WERI-Rb-1 (cell line): ENCODE measurements at regions not wholly inside any gene's neighbourhood (a gene's known extent, or its start where the extent isn't known, plus 50 kb on each side); places are given as distances from the start of the nearest gene placed in this dataset.

Experiments
- DNase-seq: peaks from one replicate; pipeline ENCODE4 v3.0.0-alpha.2; 2020
- H3K27ac ChIP-seq: fragments of 250-450 bp; sonication (Bioruptor Pico); 2 replicates; pipeline ENCODE4 v1.5.1; 2020; ENCODE audit warnings: mild to moderate bottlenecking, moderate library complexity
- H3K27me3 ChIP-seq: fragments of 250-450 bp; sonication (Bioruptor Pico); 2 replicates; pipeline ENCODE4 v1.5.1; 2021; ENCODE audit warnings: mild to moderate bottlenecking, low read depth, moderate library complexity; ENCODE audit not compliant: insufficient read depth, severe bottlenecking
- H3K36me3 ChIP-seq: fragments of 250-450 bp; sonication (Bioruptor Pico); 2 replicates; pipeline ENCODE4 v1.5.1; 2020; ENCODE audit warnings: mild to moderate bottlenecking, moderate library complexity
- H3K4me3 ChIP-seq: 2 replicates; pipeline ENCODE4 v1.5.1; 2011; ENCODE audit warnings: low read depth, mild to moderate bottlenecking, control low read depth, low read length
- H3K9me3 ChIP-seq: fragments of 250-450 bp; sonication (Bioruptor Pico); 2 replicates; pipeline ENCODE4 v1.5.1; 2021; ENCODE audit warnings: mild to moderate bottlenecking, moderate library complexity; ENCODE audit not compliant: severe bottlenecking
- CTCF ChIP-seq: IDR thresholded peaks from 2 replicates; pipeline ENCODE4 v1.5.1; 2011; ENCODE audit warnings: low read depth, mild to moderate bottlenecking, control low read depth, inconsistent platforms, low read length

- Histone ChIP-seq H3K9me3 (no peaks in the 10 kb centered on the region), H3K4me3 (no peak overlapping the region), H3K27me3 (no peaks in the 10 kb centered on the region), H3K27ac (no peak overlapping the region), H3K36me3 (no peaks in the 10 kb centered on the region)
- no peak for DNase-seq
- TF ChIP-seq CTCF = no peak
These were observed 254.9 kb upstream of the RASGRP1 start for GRCh38 chr15:38819387-38819950.

GRCh38 chr15:38823263-38823662 is 258.6 kb upstream of the RASGRP1 start:
- no peak overlapping the region for H3K27ac ChIP-seq
- no peak for TF ChIP-seq CTCF
- no peak overlapping the region for H3K4me3 ChIP-seq
- no peaks in the 10 kb centered on the region for H3K36me3 ChIP-seq
- no peaks in the 10 kb centered on the region for H3K9me3 ChIP-seq
- H3K27me3 ChIP-seq = no peaks in the 10 kb centered on the region
- no peak for DNase-seq

- no peak for DNase-seq
- H3K27me3 ChIP-seq = no peaks in the 10 kb centered on the region
- H3K27ac ChIP-seq = no peak overlapping the region
- TF ChIP-seq CTCF = no peak
- H3K36me3 ChIP-seq = no peaks in the 10 kb centered on the region
- H3K9me3 ChIP-seq = no peaks in the 10 kb centered on the region
- H3K4me3 ChIP-seq = no peak overlapping the region
These were observed 260.1 kb upstream of the RASGRP1 start for GRCh38 chr15:38824719-38825118.

GRCh38 chr15:38826880-38827279 is 262.3 kb upstream of the RASGRP1 start:
- no peak for TF ChIP-seq CTCF
- DNase-seq = no peak
- no peaks in the 10 kb centered on the region for H3K27me3 ChIP-seq
- H3K36me3 ChIP-seq = no peaks in the 10 kb centered on the region
- no peaks in the 10 kb centered on the region for H3K9me3 ChIP-seq
- no peak overlapping the region for H3K27ac ChIP-seq
- H3K4me3 ChIP-seq = no peak overlapping the region

- no peak overlapping the region for H3K27ac ChIP-seq
- no peak for DNase-seq
- no peak for TF ChIP-seq CTCF
These were observed 263.5 kb upstream of the RASGRP1 start for GRCh38 chr15:38828031-38828532.

GRCh38 chr15:38829086-38829485 is 264.5 kb upstream of the RASGRP1 start:
- H3K9me3 ChIP-seq = no peaks in the 10 kb centered on the region
- H3K36me3 ChIP-seq = no peaks in the 10 kb centered on the region
- no peak overlapping the region for H3K27ac ChIP-seq
- no peak for TF ChIP-seq CTCF
- H3K27me3 ChIP-seq = no peaks in the 10 kb centered on the region
- H3K4me3 ChIP-seq = no peak overlapping the region
- no peak for DNase-seq

More at GRCh38 chr15:38828031-38828532, 263.5 kb upstream of the RASGRP1 start:
- Histone ChIP-seq H3K27me3 (no peaks in the 10 kb centered on the region), H3K9me3 (no peaks in the 10 kb centered on the region), H3K4me3 (no peak overlapping the region), H3K36me3 (no peaks in the 10 kb centered on the region)
